SK-N-MC (cell line): ENCODE measurements at regions not wholly inside any gene's neighbourhood (a gene's known extent, or its start where the extent isn't known, plus 50 kb on each side); places are given as distances from the start of the nearest gene placed in this dataset.

Source experiments
- DNase-seq: peaks from one replicate; pipeline ENCODE4 v3.0.0-alpha.2; 2011; ENCODE audit warnings: low read depth, low spot score
- H3K27ac ChIP-seq: fragments of 200-600 bp; sonication (generic); 2 replicates; pipeline ENCODE4 v1.5.1; 2016; ENCODE audit warnings: mixed run types
- H3K36me3 ChIP-seq: fragments of 200-600 bp; sonication (generic); 2 replicates; pipeline ENCODE4 v1.6.1; 2017; ENCODE audit warnings: antibody characterized with exemption, low read length, mixed read lengths; ENCODE audit not compliant: insufficient read depth
- H3K4me3 ChIP-seq: fragments of 200-600 bp; sonication (generic); 2 replicates; pipeline ENCODE4 v1.5.1; 2016
- H3K9ac ChIP-seq: fragments of 200-600 bp; sonication (generic); 2 replicates; pipeline ENCODE4 v1.8.0; 2017; ENCODE audit warnings: mixed run types, mixed read lengths; ENCODE audit not compliant: insufficient read length
- H3K9me3 ChIP-seq: fragments of 200-600 bp; sonication (generic); 2 replicates; pipeline ENCODE4 v1.6.1; 2017; ENCODE audit warnings: low read depth, mild to moderate bottlenecking, antibody characterized with exemption, low read length, moderate library complexity, mixed read lengths
- EZH2 ChIP-seq: fragments of 200-600 bp; sonication (generic); IDR thresholded peaks from one replicate; pipeline ENCODE4 v1.6.1; 2017; ENCODE audit warnings: antibody characterized with exemption
- FOXP2 ChIP-seq: optimal IDR thresholded peaks from 2 replicates; pipeline ENCODE3; 2011; ENCODE audit warnings: mild to moderate bottlenecking, moderate library complexity; ENCODE audit not compliant: insufficient read depth; ENCODE audit errors: extremely low read length, control extremely low read depth
- POLR2AphosphoS5 ChIP-seq: IDR thresholded peaks from 2 replicates; pipeline ENCODE4 v1.6.1; 2012; ENCODE audit warnings: mild to moderate bottlenecking, low read depth, low read length, borderline replicate concordance

- no peak for DNase-seq
- Histone ChIP-seq H3K27ac (no peak overlapping the region), H3K4me3 (no peak overlapping the region), H3K36me3 (no peaks in the 10 kb centered on the region), H3K9me3 (no peaks in the 10 kb centered on the region), H3K9ac (no peak overlapping the region)
- TF ChIP-seq FOXP2 (no peak), EZH2 (no peak), POLR2AphosphoS5 (no peak)
Measured at GRCh38 chr14:62234849-62235248, 472.6 kb downstream of the SNAPC1 start.

DNA sequence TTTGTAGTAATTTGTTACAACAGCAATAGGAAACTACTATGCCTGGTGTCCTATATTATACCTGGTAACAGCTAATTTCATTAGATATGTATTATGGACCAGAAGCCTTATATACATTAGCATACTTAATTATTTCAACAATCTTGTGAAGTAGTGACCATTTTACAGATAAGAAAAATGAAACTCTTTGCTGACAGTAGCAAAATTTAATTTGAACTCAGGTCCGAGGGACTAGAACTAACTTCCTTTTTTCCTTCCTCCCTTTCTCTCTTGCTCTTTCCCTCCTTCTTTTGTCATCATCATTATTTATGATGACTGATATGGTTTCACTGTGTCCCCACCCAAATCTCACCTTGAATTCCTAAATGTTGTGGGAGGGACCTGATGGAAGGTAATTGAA is 482.0 kb downstream of the SNAPC1 start:
- no peak for DNase-seq
- Histone ChIP-seq H3K36me3 (no peaks in the 10 kb centered on the region), H3K27ac (no peak overlapping the region), H3K4me3 (no peak overlapping the region), H3K9me3 (no peaks in the 10 kb centered on the region), H3K9ac (no peak overlapping the region)
- no peak for TF ChIP-seq EZH2

- no peak overlapping the region for H3K9ac ChIP-seq
- TF ChIP-seq FOXP2, result no peak
- no peak for TF ChIP-seq EZH2
- no peak for TF ChIP-seq POLR2AphosphoS5
- no peak for DNase-seq
- H3K36me3 ChIP-seq, result no peaks in the 10 kb centered on the region
- no peak overlapping the region for H3K4me3 ChIP-seq
- H3K9me3 ChIP-seq, result no peaks in the 10 kb centered on the region
- no peak overlapping the region for H3K27ac ChIP-seq
Measured at GRCh38 chr14:62247266-62247665, 485.0 kb downstream of the SNAPC1 start.

GRCh38 chr14:62251237-62251636 is 489.0 kb downstream of the SNAPC1 start:
- no peak for DNase-seq
- H3K9ac ChIP-seq, result no peak overlapping the region
- H3K9me3 ChIP-seq, result no peaks in the 10 kb centered on the region
- no peak for TF ChIP-seq EZH2
- TF ChIP-seq FOXP2, result no peak
- TF ChIP-seq POLR2AphosphoS5, result no peak
- H3K36me3 ChIP-seq, result no peaks in the 10 kb centered on the region
- H3K27ac ChIP-seq, result no peak overlapping the region
- H3K4me3 ChIP-seq, result no peak overlapping the region

- H3K9ac ChIP-seq, result no peak overlapping the region
- TF ChIP-seq FOXP2 (no peak), POLR2AphosphoS5 (no peak), EZH2 (no peak)
- H3K27ac ChIP-seq, result no peak overlapping the region
- no peak for DNase-seq
- H3K4me3 ChIP-seq, result no peak overlapping the region
- no peaks in the 10 kb centered on the region for H3K36me3 ChIP-seq
- no peaks in the 10 kb centered on the region for H3K9me3 ChIP-seq
Measured at GRCh38 chr14:62253171-62253570, 491.0 kb downstream of the SNAPC1 start.

DNA sequence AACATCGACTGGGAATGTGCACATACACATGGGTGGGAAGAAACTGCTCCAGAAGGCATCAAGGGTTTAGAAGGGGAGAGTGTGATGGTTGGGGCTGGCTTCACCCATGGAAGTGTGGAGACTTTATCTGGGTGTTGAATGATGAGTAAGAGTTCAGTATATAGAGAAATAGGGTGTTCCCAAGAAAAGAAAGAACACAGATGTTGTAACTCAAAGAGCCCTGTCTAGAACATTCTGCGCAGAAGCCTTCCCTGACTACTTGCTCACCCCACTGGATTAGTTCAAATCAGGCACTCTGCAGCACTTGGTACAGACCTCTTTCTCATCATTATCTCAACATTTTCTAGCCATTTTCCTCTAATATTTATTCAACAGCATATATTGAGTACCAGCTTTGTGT is 491.7 kb downstream of the SNAPC1 start:
- TF ChIP-seq FOXP2 (no peak), POLR2AphosphoS5 (no peak), EZH2 (no peak)
- no peak overlapping the region for H3K9ac ChIP-seq
- no peak overlapping the region for H3K4me3 ChIP-seq
- no peaks in the 10 kb centered on the region for H3K36me3 ChIP-seq
- H3K27ac ChIP-seq, result no peak overlapping the region
- DNase-seq, result no peak
- no peaks in the 10 kb centered on the region for H3K9me3 ChIP-seq

GRCh38 chr14:62269204-62269603 is 507.0 kb downstream of the SNAPC1 start:
- Histone ChIP-seq H3K4me3 (no peak overlapping the region), H3K9ac (no peak overlapping the region), H3K36me3 (no peaks in the 10 kb centered on the region), H3K27ac (no peak overlapping the region), H3K9me3 (no peaks in the 10 kb centered on the region)
- TF ChIP-seq FOXP2 (no peak), EZH2 (no peak), POLR2AphosphoS5 (no peak)
- DNase-seq, result no peak

DNA sequence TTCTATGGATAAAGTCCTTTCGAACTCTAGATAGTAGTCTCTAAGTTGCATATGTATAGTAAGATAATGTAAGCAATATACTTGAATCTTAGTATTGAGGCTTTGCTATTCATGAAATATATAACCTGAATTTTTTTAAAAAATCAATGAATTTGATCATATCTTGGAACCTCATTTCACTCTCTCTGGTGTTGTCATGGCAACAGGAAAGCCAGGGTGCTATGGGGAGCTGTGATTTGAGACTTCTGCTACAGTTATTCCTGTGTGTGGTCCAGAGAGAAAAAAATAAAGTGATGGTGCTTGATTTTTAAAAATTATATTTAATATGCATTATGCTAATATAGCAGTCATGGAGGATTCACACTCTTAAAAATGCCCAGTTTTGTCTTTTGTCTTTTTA is 508.0 kb downstream of the SNAPC1 start:
- no peak overlapping the region for H3K9ac ChIP-seq
- H3K27ac ChIP-seq, result no peak overlapping the region
- TF ChIP-seq EZH2 (no peak), FOXP2 (no peak), POLR2AphosphoS5 (no peak)
- H3K36me3 ChIP-seq, result no peaks in the 10 kb centered on the region
- H3K9me3 ChIP-seq, result no peaks in the 10 kb centered on the region
- no peak for DNase-seq
- no peak overlapping the region for H3K4me3 ChIP-seq

DNA sequence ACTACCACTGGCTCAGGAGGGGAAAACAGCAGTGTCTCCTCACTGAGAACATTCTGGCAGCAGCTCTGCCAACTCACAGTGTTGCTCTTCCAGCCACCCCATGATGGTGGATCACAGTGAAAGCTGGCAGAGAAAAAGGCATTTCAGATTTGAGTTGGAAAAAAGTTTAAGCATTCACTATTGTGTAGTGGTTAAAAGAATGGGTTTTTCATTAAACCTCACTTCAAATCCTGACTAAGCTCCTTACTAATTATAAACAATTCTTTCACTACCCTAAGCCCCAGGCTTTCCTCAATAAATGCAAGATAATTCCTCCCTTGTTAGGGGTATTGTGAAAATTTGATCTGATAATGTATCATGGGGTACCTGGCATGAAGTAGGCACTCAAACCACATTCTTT is 518.1 kb downstream of the SNAPC1 start:
- Histone ChIP-seq H3K9ac (no peak overlapping the region), H3K27ac (no peak overlapping the region), H3K36me3 (no peaks in the 10 kb centered on the region), H3K9me3 (no peaks in the 10 kb centered on the region), H3K4me3 (no peak overlapping the region)
- no peak for DNase-seq
- TF ChIP-seq POLR2AphosphoS5, result no peak
- no peak for TF ChIP-seq FOXP2
- TF ChIP-seq EZH2, result no peak

DNA sequence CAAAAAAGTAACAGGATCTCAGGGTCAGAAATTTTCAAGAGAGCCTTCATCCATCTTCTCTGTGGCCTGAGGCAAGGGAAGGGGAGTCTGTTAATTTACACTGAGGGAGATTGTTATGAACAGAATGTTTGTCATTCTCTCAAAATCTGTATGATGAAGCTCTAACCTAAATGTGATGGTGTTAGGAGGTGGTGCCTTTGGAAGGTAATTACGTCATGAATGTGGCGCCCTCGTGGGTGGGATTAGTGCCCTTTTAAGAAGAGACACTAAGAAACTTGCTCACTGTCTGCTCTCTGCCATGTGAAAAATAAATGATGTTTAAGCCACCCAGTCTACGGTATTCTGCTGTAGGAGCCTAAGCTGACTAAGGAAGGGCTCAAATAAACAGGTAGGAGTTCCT is 521.6 kb downstream of the SNAPC1 start:
- no peak for DNase-seq
- Histone ChIP-seq H3K36me3 (no peaks in the 10 kb centered on the region), H3K9me3 (no peaks in the 10 kb centered on the region), H3K4me3 (no peak overlapping the region), H3K9ac (no peak overlapping the region), H3K27ac (no peak overlapping the region)
- TF ChIP-seq POLR2AphosphoS5 (no peak), EZH2 (no peak), FOXP2 (no peak)
